ENCODE measurements at regions not wholly inside any gene's neighbourhood (a gene's known extent, or its start where the extent isn't known, plus 50 kb on each side); places are given as distances from the start of the nearest gene placed in this dataset.

- peaks cover 6% of the 10 kb centered on the region for H3K4me1 Mint-ChIP-seq (ENCODE audit: low read depth, unreplicated experiment)
- H3K9me3 ChIP-seq (ENCODE audit: insufficient read depth, low read depth, low read length) = no peaks in the 10 kb centered on the region
- no peak overlapping the region for H3K27ac Mint-ChIP-seq (ENCODE audit: unreplicated experiment)
- H3K36me3 ChIP-seq (ENCODE audit: insufficient read depth, low read length) = no peaks in the 10 kb centered on the region
- H2AFZ ChIP-seq (ENCODE audit: low read depth, low read length) = no peak overlapping the region
- peaks cover 11% of the 10 kb centered on the region for H3K4me1 ChIP-seq (ENCODE audit: insufficient read depth, low read length)
- H4K20me1 ChIP-seq (ENCODE audit: insufficient read depth, low read length) = no peaks in the 10 kb centered on the region
- H3K79me2 ChIP-seq (ENCODE audit: insufficient read depth, low read length) = no peaks in the 10 kb centered on the region
- no peak for TF ChIP-seq CTCF (IDR thresholded peaks at IDR 0.05; ENCODE audit: insufficient read depth, low read depth, low read length)
- TF ChIP-seq EZH2 (IDR thresholded peaks at IDR 0.05; ENCODE audit: insufficient read depth, low read length) = no peak
- H3K9ac ChIP-seq (ENCODE audit: low read length) = no peak overlapping the region
- no peaks in the 10 kb centered on the region for H3K27me3 Mint-ChIP-seq (ENCODE audit: low read depth, unreplicated experiment)
- no peak overlapping the region for H3K27ac ChIP-seq (ENCODE audit: low read depth, low read length)
- FAIRE-seq (no peak), DNase-seq (ENCODE audit: low read depth) (no peak)
- no peak overlapping the region for H3K4me2 ChIP-seq (ENCODE audit: low read length)
- H3K9me3 Mint-ChIP-seq (ENCODE audit: unreplicated experiment) = no peaks in the 10 kb centered on the region
- H3K4me3 ChIP-seq (ENCODE audit: insufficient read depth, low read depth, low read length) = no peak overlapping the region
- H3K36me3 Mint-ChIP-seq (ENCODE audit: low read depth, unreplicated experiment) = no peaks in the 10 kb centered on the region
- no peak overlapping the region for H3K4me3 Mint-ChIP-seq (ENCODE audit: unreplicated experiment)
- no peaks in the 10 kb centered on the region for H3K27me3 ChIP-seq (ENCODE audit: insufficient read depth, low read length)
These were observed 58.8 kb downstream of the SPRY1 start for GRCh38 chr4:123455360-123455759.

GRCh38 chr4:123462007-123462406, 65.4 kb downstream of the SPRY1 start:
- Histone ChIP-seq H3K4me3 (ENCODE audit: insufficient read depth, low read depth, low read length) (no peak overlapping the region), H3K9ac (ENCODE audit: low read length) (no peak overlapping the region), H3K79me2 (ENCODE audit: insufficient read depth, low read length) (no peaks in the 10 kb centered on the region), H4K20me1 (ENCODE audit: insufficient read depth, low read length) (no peaks in the 10 kb centered on the region), H3K4me1 (ENCODE audit: insufficient read depth, low read length) (no peaks in the 10 kb centered on the region), H3K36me3 (ENCODE audit: insufficient read depth, low read length) (no peaks in the 10 kb centered on the region), H3K27me3 (ENCODE audit: insufficient read depth, low read length) (no peaks in the 10 kb centered on the region), H3K4me2 (ENCODE audit: low read length) (no peak overlapping the region), H3K9me3 (ENCODE audit: insufficient read depth, low read depth, low read length) (no peaks in the 10 kb centered on the region), H2AFZ (ENCODE audit: low read depth, low read length) (no peak overlapping the region), H3K27ac (ENCODE audit: low read depth, low read length) (no peak overlapping the region)
- TF ChIP-seq EZH2 (IDR thresholded peaks at IDR 0.05; ENCODE audit: insufficient read depth, low read length) (no peak), CTCF (IDR thresholded peaks at IDR 0.05; ENCODE audit: insufficient read depth, low read depth, low read length) (no peak)
- H3K27ac Mint-ChIP-seq (ENCODE audit: unreplicated experiment) = no peak overlapping the region
- DNase-seq (ENCODE audit: low read depth) = no peak
- no peak overlapping the region for H3K4me3 Mint-ChIP-seq (ENCODE audit: unreplicated experiment)
- H3K36me3 Mint-ChIP-seq (ENCODE audit: low read depth, unreplicated experiment) = no peaks in the 10 kb centered on the region
- no peaks in the 10 kb centered on the region for H3K4me1 Mint-ChIP-seq (ENCODE audit: low read depth, unreplicated experiment)
- H3K27me3 Mint-ChIP-seq (ENCODE audit: low read depth, unreplicated experiment) = peaks cover 5% of the 10 kb centered on the region
- no peaks in the 10 kb centered on the region for H3K9me3 Mint-ChIP-seq (ENCODE audit: unreplicated experiment)
- FAIRE-seq = no peak

GRCh38 chr4:123463869-123464268, 67.3 kb downstream of the SPRY1 start:
- no peak overlapping the region for H3K9ac ChIP-seq (ENCODE audit: low read length)
- H3K4me3 ChIP-seq (ENCODE audit: insufficient read depth, low read depth, low read length) = no peak overlapping the region
- DNase-seq (ENCODE audit: low read depth) (no peak), FAIRE-seq (no peak)
- Mint-ChIP-seq H3K4me3 (ENCODE audit: unreplicated experiment) (no peak overlapping the region), H3K4me1 (ENCODE audit: low read depth, unreplicated experiment) (no peaks in the 10 kb centered on the region), H3K27me3 (ENCODE audit: low read depth, unreplicated experiment) (peaks cover 5% of the 10 kb centered on the region), H3K9me3 (ENCODE audit: unreplicated experiment) (no peaks in the 10 kb centered on the region), H3K27ac (ENCODE audit: unreplicated experiment) (no peak overlapping the region), H3K36me3 (ENCODE audit: low read depth, unreplicated experiment) (no peaks in the 10 kb centered on the region)
- no peak overlapping the region for H2AFZ ChIP-seq (ENCODE audit: low read depth, low read length)
- H3K27me3 ChIP-seq (ENCODE audit: insufficient read depth, low read length) = no peaks in the 10 kb centered on the region
- H3K27ac ChIP-seq (ENCODE audit: low read depth, low read length) = no peak overlapping the region
- no peaks in the 10 kb centered on the region for H3K4me1 ChIP-seq (ENCODE audit: insufficient read depth, low read length)
- no peaks in the 10 kb centered on the region for H4K20me1 ChIP-seq (ENCODE audit: insufficient read depth, low read length)
- no peaks in the 10 kb centered on the region for H3K79me2 ChIP-seq (ENCODE audit: insufficient read depth, low read length)
- no peaks in the 10 kb centered on the region for H3K36me3 ChIP-seq (ENCODE audit: insufficient read depth, low read length)
- H3K4me2 ChIP-seq (ENCODE audit: low read length) = no peak overlapping the region
- H3K9me3 ChIP-seq (ENCODE audit: insufficient read depth, low read depth, low read length) = no peaks in the 10 kb centered on the region
- no peak for TF ChIP-seq EZH2 (IDR thresholded peaks at IDR 0.05; ENCODE audit: insufficient read depth, low read length)
